ENCODE measurements at regions not wholly inside any gene's neighbourhood (a gene's known extent, or its start where the extent isn't known, plus 50 kb on each side); places are given as distances from the start of the nearest gene placed in this dataset.

DNA sequence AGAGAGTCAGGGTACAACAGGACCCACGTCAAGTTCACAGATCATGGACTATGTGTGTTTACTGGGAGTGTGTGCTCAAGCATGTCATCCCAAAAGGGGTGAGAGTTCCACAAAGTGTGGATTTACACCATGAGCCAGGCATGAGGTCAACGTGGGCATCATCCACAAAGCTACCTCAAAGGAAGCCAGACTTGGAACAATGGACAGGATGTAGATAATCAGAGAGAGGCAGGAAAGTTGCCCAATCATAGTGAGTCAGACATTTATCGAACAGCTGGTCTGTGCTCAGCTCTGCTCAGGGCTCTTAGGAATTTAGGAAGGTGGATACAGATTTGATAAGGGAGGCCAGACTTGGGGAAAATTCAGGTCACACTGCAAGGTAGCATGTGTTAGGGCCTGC is 317.2 kb upstream of the CDYL start:
- H3K4me3 ChIP-seq (ENCODE audit: low read depth, low read length) = no peak overlapping the region
- TF ChIP-seq, protein P1, sequence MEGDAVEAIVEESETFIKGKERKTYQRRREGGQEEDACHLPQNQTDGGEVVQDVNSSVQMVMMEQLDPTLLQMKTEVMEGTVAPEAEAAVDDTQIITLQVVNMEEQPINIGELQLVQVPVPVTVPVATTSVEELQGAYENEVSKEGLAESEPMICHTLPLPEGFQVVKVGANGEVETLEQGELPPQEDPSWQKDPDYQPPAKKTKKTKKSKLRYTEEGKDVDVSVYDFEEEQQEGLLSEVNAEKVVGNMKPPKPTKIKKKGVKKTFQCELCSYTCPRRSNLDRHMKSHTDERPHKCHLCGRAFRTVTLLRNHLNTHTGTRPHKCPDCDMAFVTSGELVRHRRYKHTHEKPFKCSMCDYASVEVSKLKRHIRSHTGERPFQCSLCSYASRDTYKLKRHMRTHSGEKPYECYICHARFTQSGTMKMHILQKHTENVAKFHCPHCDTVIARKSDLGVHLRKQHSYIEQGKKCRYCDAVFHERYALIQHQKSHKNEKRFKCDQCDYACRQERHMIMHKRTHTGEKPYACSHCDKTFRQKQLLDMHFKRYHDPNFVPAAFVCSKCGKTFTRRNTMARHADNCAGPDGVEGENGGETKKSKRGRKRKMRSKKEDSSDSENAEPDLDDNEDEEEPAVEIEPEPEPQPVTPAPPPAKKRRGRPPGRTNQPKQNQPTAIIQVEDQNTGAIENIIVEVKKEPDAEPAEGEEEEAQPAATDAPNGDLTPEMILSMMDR (IDR thresholded peaks at IDR 0.05; ENCODE audit: borderline replicate concordance, insufficient read depth, low read depth, low read length) = no peak

DNA sequence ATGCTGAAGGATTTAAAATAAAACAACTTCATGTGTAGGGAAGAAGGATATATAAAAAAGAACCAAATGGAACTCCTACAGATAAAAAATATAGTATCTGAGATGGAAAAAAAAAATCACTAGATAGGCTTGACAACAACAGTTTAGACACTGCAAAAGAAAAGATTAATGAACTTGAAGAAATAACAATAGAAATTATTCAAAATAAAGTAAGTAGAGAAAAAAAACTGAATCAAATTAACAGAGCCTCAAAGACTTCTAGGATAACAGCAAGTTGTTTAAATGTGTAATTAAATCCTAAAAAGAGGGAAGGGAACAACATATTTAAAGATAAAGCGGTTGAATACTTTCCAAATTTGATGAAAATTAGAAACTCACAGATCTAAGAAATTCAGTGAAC is 316.3 kb upstream of the ECI2 start:
- TF ChIP-seq, protein P1 (IDR thresholded peaks at IDR 0.05; ENCODE audit: borderline replicate concordance, insufficient read depth, low read depth, low read length) = no peak
- no peak overlapping the region for H3K4me3 ChIP-seq (ENCODE audit: low read depth, low read length)

DNA sequence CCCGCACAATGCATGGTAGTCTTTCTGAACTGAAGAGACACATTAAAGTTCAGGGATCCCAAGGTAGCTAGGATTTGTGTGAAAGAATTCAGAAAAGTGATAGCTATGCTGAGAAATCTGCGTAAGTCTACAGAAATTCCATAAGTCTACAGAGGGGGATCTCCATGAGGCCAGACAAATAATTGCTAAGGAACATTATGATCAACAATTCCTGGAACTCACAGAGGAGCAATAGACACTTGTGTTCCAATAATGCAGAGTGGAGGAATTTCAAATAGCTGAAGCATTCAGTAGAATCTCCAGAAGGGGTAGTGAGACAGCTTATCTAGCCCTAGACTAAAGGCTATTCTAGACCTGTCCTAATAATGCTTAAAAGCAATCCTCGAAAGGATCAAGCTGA is 315.7 kb upstream of the ECI2 start:
- TF ChIP-seq, protein P1 (IDR thresholded peaks at IDR 0.05; ENCODE audit: borderline replicate concordance, insufficient read depth, low read depth, low read length) = no peak
- H3K4me3 ChIP-seq (ENCODE audit: low read depth, low read length) = no peak overlapping the region

DNA sequence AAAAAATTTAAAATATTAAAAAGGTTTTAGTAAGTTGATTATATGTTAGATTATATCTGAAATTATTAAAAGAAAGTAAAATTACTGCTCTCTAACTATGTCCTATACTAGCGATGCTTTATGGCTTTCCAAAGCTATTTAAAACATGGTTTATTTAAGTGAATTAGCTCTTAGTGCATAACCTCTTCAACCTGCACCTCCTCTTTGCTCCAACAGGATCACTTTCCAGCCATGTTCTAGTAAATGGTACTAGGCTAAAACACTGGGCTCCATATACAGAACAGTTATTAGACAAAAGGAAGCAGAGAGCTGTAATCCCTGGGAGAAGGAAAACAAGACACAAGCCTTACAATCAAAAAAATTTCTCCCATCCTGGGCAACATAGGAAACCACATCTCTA is 314.9 kb upstream of the ECI2 start:
- TF ChIP-seq, protein P1 (IDR thresholded peaks at IDR 0.05; ENCODE audit: borderline replicate concordance, insufficient read depth, low read depth, low read length) = no peak
- no peak overlapping the region for H3K4me3 ChIP-seq (ENCODE audit: low read depth, low read length)

DNA sequence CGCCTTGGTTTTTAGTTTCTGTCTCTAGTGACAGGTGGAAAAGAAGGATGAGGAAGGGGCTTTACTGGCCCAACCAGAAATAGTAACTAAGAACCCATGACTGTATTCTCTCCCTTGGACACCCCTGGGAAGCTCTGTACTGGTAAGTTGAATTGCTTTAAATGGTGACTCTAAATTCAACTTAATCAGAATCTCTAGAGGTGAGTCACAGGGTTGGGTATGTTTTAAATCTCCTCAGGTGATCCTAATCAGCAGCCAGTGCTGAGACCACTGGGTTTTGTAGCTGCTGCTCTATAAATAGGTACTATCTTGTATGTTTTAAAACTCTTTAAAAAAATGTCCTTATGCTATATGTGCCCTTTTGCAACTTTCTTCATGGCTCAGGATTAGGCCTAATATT is 314.0 kb upstream of the ECI2 start:
- TF ChIP-seq, protein P1 (IDR thresholded peaks at IDR 0.05; ENCODE audit: borderline replicate concordance, insufficient read depth, low read depth, low read length) = no peak
- H3K4me3 ChIP-seq (ENCODE audit: low read depth, low read length) = no peak overlapping the region

DNA sequence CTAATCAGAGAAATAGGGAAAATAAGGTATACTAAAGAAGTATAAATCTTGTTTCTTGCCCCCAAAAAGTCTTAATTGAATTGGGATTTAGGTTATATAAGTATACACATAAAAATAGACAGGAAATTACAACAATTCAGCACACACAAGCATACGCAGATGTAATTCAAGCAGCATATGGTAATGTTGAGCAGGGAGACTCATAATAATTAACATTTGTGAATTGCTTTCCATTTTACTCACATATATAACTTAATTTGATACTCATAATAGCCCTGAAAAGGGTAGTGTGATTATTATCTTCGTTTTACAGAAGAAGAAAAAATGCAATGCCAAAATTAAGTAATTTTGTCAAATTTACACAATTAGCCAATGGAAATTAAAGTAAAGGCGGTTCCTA is 313.5 kb upstream of the ECI2 start:
- TF ChIP-seq, protein P1 (IDR thresholded peaks at IDR 0.05; ENCODE audit: borderline replicate concordance, insufficient read depth, low read depth, low read length) = no peak
- no peak overlapping the region for H3K4me3 ChIP-seq (ENCODE audit: low read depth, low read length)

DNA sequence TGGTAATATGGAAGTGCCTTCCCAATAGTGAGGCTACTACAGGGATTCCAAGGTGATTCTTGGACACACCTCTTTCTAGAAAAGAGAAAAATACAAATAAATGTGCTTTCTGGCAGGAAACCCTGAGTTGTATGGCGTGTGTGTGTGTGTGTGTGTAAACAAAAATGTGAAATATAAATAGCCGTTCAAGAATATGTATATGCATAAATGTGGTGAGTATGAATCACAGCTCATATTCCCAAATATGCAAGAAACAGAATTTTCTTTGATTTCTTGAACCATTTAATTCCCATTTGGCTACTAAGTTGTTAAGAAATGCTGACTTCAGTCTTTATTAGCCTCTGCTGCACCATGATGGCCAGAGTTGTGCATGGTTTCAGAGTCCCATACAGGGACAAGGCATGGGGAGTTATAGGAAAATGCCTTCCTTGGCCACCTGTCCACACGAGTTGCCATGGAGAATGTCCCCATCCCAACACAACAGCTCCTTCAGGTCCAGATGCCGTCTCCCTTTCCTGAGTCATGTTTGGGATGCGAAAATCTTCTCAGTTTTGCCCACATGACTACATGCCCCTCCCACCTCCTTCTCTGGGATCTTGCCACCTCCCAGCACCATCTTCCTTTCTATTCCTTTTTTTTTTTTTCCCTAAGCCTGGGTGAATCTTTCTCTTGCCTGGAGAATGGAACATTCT is 312.4 kb upstream of the ECI2 start:
- TF ChIP-seq, protein P1 (IDR thresholded peaks at IDR 0.05; ENCODE audit: borderline replicate concordance, insufficient read depth, low read depth, low read length) = no peak
- H3K4me3 ChIP-seq (ENCODE audit: low read depth, low read length) = no peak overlapping the region

Data from GM12875 (cell line).